Jurkat, Clone E6-1 (cell line): ENCODE measurements at regions not wholly inside any gene's neighbourhood (a gene's known extent, or its start where the extent isn't known, plus 50 kb on each side); places are given as distances from the start of the nearest gene placed in this dataset.

ENCODE experiments used
- DNase-seq: peaks from one replicate; pipeline ENCODE4 v3.0.0-alpha.2; 2011; ENCODE audit warnings: low read depth, low spot score
- H3K4me3 ChIP-seq: 2 replicates; pipeline ENCODE4 v1.5.1; 2011; ENCODE audit warnings: mild to moderate bottlenecking, low read length, control low read depth, moderate library complexity

GRCh38 chr12:89258240-89258969 is 93.9 kb downstream of the DUSP6 start:
- DNase-seq: no peak
- no peak overlapping the region for H3K4me3 ChIP-seq

DNA sequence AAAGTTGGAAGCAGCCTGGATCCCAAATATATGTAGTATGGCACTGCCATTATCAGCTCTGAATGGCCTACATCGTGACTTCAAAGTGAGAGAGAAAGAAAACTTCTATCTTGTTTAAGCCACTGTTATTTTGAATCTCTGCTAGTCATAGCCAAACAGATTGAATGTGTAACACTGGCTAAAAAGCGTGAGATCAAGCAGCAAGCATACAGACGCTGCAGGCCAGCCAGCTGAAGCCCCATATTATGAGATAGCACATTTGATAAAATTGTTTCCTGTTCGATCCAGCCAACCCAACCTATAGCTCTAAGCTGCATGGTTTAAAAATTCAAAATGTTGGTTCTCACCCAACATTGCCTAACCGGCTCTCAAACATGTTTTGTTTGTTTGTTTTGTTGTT is 95.0 kb downstream of the DUSP6 start:
- DNase-seq: no peak
- no peak overlapping the region for H3K4me3 ChIP-seq

- H3K4me3 ChIP-seq: no peak overlapping the region
- no peak for DNase-seq
Measured at GRCh38 chr12:89256060-89256459, 96.2 kb downstream of the DUSP6 start.

- DNase-seq: no peak
Measured at GRCh38 chr12:89253488-89253887, 98.8 kb downstream of the DUSP6 start.

DNA sequence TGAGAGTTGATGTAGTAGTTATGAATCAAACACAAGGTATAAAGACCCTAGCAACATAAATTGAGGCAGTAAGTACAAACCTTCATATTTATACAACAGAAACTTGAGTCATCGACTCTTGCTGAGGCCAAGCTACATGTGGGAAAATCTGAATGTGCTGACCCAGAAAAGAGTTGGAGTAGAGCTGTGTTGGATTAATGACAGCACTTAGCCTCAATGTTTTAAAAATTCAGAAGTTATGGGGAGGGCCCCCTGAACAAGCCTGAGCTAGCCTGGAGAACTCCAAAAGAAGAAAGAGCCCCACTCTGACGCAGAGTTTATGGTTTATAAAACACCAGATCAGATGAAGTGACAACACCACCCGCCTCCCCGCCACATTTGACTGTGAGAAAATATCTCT is 100.0 kb downstream of the DUSP6 start:
- H3K4me3 ChIP-seq: no peak overlapping the region
- no peak for DNase-seq

More at GRCh38 chr12:89253488-89253887, 98.8 kb downstream of the DUSP6 start:
- H3K4me3 ChIP-seq: no peak overlapping the region

DNA sequence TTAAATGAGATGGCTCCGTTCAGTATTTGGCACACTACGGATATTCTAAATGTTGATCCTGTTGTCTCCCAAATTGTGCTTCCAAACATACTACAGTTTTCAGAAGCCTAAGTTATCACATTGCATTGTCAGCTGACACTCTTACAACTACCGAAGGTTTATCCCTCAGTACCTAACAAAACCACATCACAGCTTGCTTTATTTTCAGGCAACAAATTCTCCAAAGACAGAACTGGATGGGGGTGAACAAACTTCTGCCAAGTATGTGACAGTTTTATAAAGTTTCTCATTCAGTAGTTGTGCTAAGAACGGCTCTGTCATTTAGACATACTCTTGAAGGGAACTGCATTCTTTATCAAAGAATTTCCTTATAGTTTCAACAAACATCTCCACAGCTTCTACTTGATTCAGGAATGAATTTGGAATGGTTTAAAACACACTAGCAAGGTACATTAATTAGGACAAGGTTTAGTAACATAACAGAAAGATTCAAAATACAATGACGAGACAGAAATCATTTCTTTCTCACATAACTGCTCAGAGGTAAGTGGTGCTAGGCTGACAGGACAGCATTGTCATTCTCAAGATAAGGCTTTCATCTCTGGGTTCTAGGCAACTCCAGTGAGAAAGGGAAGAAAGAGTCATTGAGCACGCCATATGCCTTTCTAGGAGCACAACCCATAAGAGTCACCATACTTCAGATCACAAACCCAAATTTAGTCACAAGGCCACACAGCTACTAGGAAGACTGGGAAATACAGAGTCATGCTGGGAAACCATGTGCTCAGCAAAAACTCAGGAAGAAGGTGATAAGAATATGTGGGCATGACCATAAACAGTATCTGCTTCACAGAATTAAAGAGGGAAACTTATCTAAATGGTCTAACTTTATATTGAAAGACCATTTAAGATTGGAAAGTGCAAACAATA is 100.7 kb downstream of the DUSP6 start:
- no peak for DNase-seq
- no peak overlapping the region for H3K4me3 ChIP-seq

DNA sequence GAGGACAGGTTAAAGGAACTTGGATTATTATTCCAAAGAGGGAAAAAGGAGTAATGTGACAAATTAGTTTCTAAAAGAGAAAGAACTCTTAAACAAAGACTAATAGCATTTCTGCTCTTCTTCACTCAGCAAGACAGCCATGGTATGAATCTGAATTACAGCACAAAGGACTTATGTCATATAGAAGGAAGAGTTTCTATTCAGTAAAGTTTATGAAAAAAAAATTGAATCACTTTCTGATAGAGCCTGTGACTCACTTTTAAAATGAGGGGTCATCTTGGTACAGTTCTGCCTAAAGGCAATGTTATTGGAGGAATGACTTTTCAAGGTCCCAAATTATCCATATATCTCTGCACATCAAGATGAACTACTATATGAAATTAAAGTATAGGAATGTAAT is 101.7 kb downstream of the DUSP6 start:
- no peak for DNase-seq
- H3K4me3 ChIP-seq: no peak overlapping the region

- no peak overlapping the region for H3K4me3 ChIP-seq
- no peak for DNase-seq
Measured at GRCh38 chr12:89250213-89250612, 102.1 kb downstream of the DUSP6 start.

DNA sequence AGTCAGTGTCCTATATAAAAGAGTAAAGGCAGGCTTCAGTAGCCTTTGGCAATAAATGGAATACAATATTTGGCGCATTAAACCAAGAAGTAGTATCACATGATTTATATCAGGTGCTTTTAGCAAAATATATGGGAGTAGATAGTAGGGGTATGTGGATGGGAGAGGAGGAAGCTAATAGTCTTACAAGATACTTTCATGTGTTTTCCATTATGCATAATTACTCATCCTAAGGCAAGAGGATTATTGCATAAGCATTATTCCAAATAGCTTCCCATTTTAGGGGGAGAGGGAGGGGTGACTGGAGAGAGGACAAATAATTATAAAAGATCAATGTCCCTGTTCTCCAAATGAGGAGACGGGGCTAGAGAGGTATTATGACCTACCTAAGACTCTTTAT is 104.3 kb downstream of the DUSP6 start:
- DNase-seq: no peak
- H3K4me3 ChIP-seq: no peak overlapping the region

GRCh38 chr12:89247541-89247942 is 104.8 kb downstream of the DUSP6 start:
- no peak for DNase-seq
- no peak overlapping the region for H3K4me3 ChIP-seq

DNA sequence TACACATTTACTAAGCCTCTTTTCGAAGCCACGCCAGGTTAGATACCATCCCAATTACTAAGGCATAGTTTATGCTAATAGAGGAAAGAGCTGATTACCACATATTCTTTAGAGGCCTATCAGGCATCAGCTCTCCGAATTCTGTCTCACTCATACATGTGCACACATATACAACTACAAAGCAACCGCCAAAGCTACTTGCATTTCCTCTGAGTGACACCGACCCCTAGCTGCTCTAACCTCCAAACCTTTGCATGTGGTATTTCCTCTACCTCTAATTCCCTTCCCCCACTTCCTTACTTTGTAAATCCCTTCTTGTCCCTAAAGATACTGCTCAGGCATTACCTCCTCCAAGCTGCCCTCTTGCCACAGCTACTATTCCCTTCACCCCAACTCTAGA is 107.2 kb downstream of the DUSP6 start:
- H3K4me3 ChIP-seq: peak overlapping the region; percentile 15; the same call in 1 of the 2 replicates
- peak; percentile 98 for DNase-seq

DNA sequence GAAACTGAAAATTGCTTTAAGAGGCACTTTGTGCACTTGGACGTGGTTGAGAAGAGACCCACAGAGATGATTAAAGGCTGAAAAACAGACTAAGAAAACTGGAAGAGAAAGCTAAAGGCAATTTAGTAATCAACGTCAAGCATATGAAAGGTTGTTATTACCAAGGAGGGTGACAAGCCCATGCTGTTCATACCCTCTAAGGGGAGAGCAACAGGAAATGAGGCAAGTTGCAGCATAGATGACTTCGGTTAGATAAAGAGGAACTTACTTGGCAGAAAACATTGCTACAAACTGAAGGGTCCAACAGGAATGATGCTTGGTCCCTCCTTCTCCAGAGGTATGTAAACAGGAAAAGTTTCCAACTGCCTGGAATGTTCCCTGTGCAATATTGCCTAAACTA is 107.8 kb downstream of the DUSP6 start:
- DNase-seq: no peak
- H3K4me3 ChIP-seq: peak overlapping the region; percentile 15

DNA sequence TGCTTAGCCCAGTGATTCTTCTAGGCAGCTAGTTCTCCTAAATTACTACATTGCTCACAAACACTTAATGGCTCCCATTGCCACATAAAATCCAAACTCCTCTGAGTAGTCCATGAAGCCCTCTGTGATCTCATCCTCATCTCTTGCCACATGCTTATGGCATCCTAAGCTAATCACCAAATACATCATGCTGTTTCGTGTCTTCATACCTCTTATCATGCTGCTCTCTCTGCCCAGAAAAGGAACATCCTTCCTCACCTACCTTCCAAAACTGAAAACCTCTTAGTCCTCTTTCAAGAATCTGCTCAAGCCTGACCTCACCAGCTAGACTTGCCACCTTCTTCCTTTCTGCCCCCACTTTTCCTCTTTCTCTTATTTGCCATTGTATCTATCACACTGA is 108.5 kb downstream of the DUSP6 start:
- H3K4me3 ChIP-seq: no peak overlapping the region
- DNase-seq: no peak

- no peak overlapping the region for H3K4me3 ChIP-seq
- peak; percentile 76 for DNase-seq
Measured at GRCh38 chr12:89239534-89239933, 112.8 kb downstream of the DUSP6 start.

GRCh38 chr12:89238593-89238992 is 113.7 kb downstream of the DUSP6 start:
- no peak for DNase-seq
- no peak overlapping the region for H3K4me3 ChIP-seq

DNA sequence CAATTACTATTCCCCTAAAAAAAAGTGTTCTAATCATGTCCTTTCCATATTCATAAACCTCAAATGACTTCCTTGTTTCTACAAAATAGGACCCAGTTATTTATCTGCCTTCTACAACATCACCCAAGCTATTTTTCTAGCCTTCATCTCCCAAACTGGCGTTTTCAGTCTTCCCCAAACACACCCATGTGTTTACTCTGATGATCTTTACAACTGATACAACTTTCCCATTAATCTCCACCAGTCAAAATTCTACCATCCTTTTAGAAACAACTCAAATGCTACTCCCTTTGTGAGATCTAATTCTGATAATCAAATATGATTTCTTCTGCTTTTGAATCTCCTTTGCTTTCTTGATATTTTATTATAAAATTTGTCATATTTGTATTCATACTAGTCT is 114.5 kb downstream of the DUSP6 start:
- DNase-seq: no peak
- H3K4me3 ChIP-seq: no peak overlapping the region

- no peak for DNase-seq
Measured at GRCh38 chr12:89236748-89237383, 115.4 kb downstream of the DUSP6 start.

DNA sequence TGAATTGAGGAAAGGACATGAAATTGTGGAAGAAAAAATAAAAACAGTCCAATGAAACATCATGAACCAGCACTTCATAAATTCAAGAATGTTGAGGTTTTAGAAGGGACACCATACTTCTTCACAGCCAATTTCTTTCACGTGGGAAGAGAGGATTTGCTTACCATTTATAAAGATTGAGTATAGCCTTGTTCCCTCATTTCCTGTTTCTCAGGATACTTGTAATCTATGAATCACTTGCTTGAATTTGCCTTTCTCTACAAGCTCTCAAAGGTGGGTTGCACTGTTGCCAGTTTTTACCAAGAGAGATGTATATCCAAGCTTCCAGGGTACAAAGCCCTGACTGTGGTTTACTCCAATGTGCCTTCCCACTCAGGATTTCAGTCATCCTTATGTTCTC is 116.1 kb downstream of the DUSP6 start:
- no peak for DNase-seq
- H3K4me3 ChIP-seq: no peak overlapping the region

More at GRCh38 chr12:89236748-89237383, 115.4 kb downstream of the DUSP6 start:
- H3K4me3 ChIP-seq: no peak overlapping the region

DNA sequence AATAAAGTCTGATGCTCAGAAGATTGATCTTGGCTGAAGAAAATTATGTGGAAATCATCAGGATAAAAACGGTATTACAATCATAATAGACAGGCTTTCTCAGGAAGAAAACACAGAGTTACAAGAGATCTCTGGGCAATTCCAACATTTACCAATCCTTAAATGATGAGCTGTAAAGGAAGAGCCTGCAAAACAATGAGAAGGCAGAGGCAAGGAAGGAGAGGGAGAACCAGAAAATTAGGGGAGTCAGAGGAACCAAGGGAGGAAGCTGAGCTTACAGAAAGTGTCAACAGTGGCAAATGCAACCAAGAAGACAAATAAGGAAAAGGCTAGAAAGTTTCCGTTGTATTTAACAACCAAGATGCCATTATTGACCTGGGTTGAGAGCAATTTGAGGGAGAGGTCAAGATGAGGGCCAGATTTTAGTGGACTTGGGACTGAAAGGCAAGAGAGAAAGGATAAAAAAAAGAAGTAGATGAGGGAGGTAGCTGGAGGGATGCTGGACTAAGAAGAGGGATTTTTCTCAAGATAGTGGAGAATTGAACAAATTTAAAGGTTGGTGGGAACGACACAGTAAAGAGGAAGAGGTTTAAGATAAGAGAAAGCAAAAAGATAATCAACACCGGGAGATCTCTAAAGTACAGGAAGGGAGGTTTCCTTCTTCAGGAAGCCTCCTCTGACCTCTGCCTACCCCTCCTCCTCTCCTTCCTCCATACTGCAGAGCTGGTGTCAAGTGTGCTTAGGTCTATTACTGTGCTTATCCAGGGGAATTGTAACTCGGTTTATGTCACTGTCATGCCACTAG is 116.9 kb downstream of the DUSP6 start:
- peak; percentile 76 for DNase-seq
- peak overlapping the region; percentile 23; the same call in 1 of the 2 replicates for H3K4me3 ChIP-seq
